NCI-H460 (cell line): ENCODE measurements at regions not wholly inside any gene's neighbourhood (a gene's known extent, or its start where the extent isn't known, plus 50 kb on each side); places are given as distances from the start of the nearest gene placed in this dataset.

ENCODE experiments used
- DNase-seq: peaks from one replicate; pipeline ENCODE4 v3.0.0-alpha.2; 2016; ENCODE audit warnings: low read depth; ENCODE audit errors: extremely low read depth

DNA sequence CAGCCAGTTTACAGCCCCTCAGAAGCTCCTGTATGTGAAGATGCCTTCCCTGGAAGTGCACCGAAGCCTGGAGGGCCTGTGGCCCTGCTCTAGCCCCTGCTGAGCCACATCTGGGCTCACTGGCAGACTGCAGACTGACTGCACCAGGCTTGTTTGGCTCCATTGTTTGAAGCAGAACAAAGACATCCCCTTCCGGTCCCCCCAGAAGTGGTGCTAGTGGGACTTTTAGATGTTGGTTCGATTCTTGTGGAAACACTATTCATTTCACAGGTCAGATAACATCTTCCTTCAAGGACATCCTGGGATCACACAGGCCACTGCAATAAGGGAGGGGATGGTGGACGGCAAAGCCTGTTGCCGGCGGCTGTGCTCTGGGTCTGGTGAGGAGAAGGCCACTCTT lies 57.8 kb upstream of the CBLN2 start:
- DNase-seq: no peak

GRCh38 chr18:72601481-72601880 lies 57.3 kb upstream of the CBLN2 start:
- no peak for DNase-seq
